GM23338 (cell line): ENCODE measurements at regions not wholly inside any gene's neighbourhood (a gene's known extent, or its start where the extent isn't known, plus 50 kb on each side); places are given as distances from the start of the nearest gene placed in this dataset.

Source experiments
- ATAC-seq: fragments of 200-7000 bp; cut with Tn5 transposase; 3 replicates; pipeline ENCODE4 v1.9.1; 2020
- DNase-seq: peaks from one replicate; pipeline ENCODE4 v3.0.0-alpha.2; 2015; ENCODE audit warnings: low spot score
- H2AFZ ChIP-seq: fragments of 200-600 bp; sonication (generic); 2 replicates; pipeline ENCODE4 v1.8.0; 2016; ENCODE audit warnings: antibody characterized with exemption, mild to moderate bottlenecking, moderate library complexity
- H3F3A ChIP-seq: fragments of 200-600 bp; sonication (generic); replicated peaks from 2 replicates; pipeline ENCODE4 v1.8.0; 2017; ENCODE audit warnings: antibody characterized with exemption, mixed run types, low read depth
- H3K27ac ChIP-seq: fragments of 200-600 bp; sonication (generic); 2 replicates; pipeline ENCODE4 v1.6.1; 2016; ENCODE audit warnings: low read depth
- H3K27me3 ChIP-seq: fragments of 200-600 bp; sonication (generic); 2 replicates; pipeline ENCODE4 v1.8.0; 2016; ENCODE audit warnings: mild to moderate bottlenecking, mixed run types, moderate library complexity; ENCODE audit not compliant: insufficient read depth
- H3K36me3 ChIP-seq: fragments of 200-600 bp; sonication (generic); 2 replicates; pipeline ENCODE4 v1.8.0; 2016; ENCODE audit warnings: mild to moderate bottlenecking; ENCODE audit not compliant: insufficient read depth
- H3K4me1 ChIP-seq: fragments of 200-600 bp; sonication (generic); 2 replicates; pipeline ENCODE4 v1.8.0; 2016; ENCODE audit warnings: mild to moderate bottlenecking, moderate library complexity; ENCODE audit not compliant: insufficient read depth
- H3K4me2 ChIP-seq: fragments of 200-600 bp; sonication (generic); 2 replicates; pipeline ENCODE4 v1.7.1; 2017; ENCODE audit warnings: mixed run types
- H3K4me3 ChIP-seq: fragments of 200-600 bp; sonication (generic); 2 replicates; pipeline ENCODE4 v1.6.1; 2016; ENCODE audit warnings: mixed run types
- H3K79me2 ChIP-seq: fragments of 200-600 bp; sonication (generic); replicated peaks from 2 replicates; pipeline ENCODE4 v1.8.0; 2017; ENCODE audit warnings: mild to moderate bottlenecking; ENCODE audit not compliant: insufficient read depth
- H3K9me2 ChIP-seq: fragments of 200-600 bp; sonication (generic); 2 replicates; pipeline ENCODE4 v1.8.0; 2017; ENCODE audit not compliant: insufficient read depth
- H4K20me1 ChIP-seq: fragments of 200-600 bp; sonication (generic); replicated peaks from 2 replicates; pipeline ENCODE4 v1.8.0; 2017; ENCODE audit warnings: mild to moderate bottlenecking; ENCODE audit not compliant: insufficient read depth
- H3K27ac Mint-ChIP-seq: 2 replicates; pipeline ENCODE4 v1.8.0; 2020; ENCODE audit warnings: inconsistent platforms, mild to moderate bottlenecking, moderate library complexity, mixed read lengths
- H3K27me3 Mint-ChIP-seq: 3 replicates; pipeline ENCODE4 v1.8.0; 2022; ENCODE audit warnings: low read depth, mild to moderate bottlenecking, moderate library complexity, mixed read lengths, inconsistent platforms; ENCODE audit not compliant: insufficient read depth, poor library complexity
- H3K36me3 Mint-ChIP-seq: 3 replicates; pipeline ENCODE4 v1.8.0; 2021; ENCODE audit warnings: low read depth, mild to moderate bottlenecking, inconsistent platforms, moderate library complexity, mixed read lengths
- H3K4me1 Mint-ChIP-seq: 3 replicates; pipeline ENCODE4 v1.8.0; 2020; ENCODE audit warnings: mild to moderate bottlenecking, inconsistent platforms, mixed read lengths
- H3K4me3 Mint-ChIP-seq: 3 replicates; pipeline ENCODE4 v1.8.0; 2021; ENCODE audit warnings: moderate library complexity, mild to moderate bottlenecking, inconsistent platforms, mixed read lengths
- H3K9me3 Mint-ChIP-seq: 3 replicates; pipeline ENCODE4 v1.8.0; 2020; ENCODE audit warnings: moderate library complexity, mild to moderate bottlenecking, inconsistent platforms, mixed read lengths
- CREB1 ChIP-seq: fragments of 250-450 bp; sonication (Bioruptor Pico); IDR thresholded peaks from 2 replicates; pipeline ENCODE4 v1.5.0; 2020; ENCODE audit warnings: low read depth, mild to moderate bottlenecking, moderate library complexity
- CTCF ChIP-seq, 2 experiments: fragments of 200-600 bp in 1 of 2; sonication (generic) in 1 of 2; conservative IDR thresholded peaks; 2 replicates each; pipeline versions ENCODE4 v1.5.1 to v1.6.1; 2016 to 2017; ENCODE audit warnings: antibody characterized with exemption in 2 of 2, low read depth in 2 of 2, mild to moderate bottlenecking in 2 of 2, moderate library complexity in 1 of 2
- ETS1 ChIP-seq: IDR thresholded peaks from 2 replicates; pipeline ENCODE4 v1.6.1; 2016; ENCODE audit warnings: antibody characterized with exemption
- EZH2 ChIP-seq: fragments of 200-600 bp; sonication (generic); IDR thresholded peaks from one replicate; pipeline ENCODE4 v1.8.0; 2017; ENCODE audit warnings: antibody characterized with exemption, mild to moderate bottlenecking, low read depth; ENCODE audit not compliant: unreplicated experiment
- EZH2phosphoT487 ChIP-seq: fragments of 200-600 bp; sonication (generic); IDR thresholded peaks from one replicate; pipeline ENCODE4 v1.8.1; 2018; ENCODE audit warnings: antibody characterized with exemption; ENCODE audit not compliant: unreplicated experiment
- JUNB ChIP-seq: IDR thresholded peaks from one replicate; pipeline ENCODE4 v1.6.1; 2016; ENCODE audit warnings: antibody characterized with exemption; ENCODE audit not compliant: unreplicated experiment
- NANOG ChIP-seq: IDR thresholded peaks from 2 replicates; pipeline ENCODE4 v1.6.1; 2016; ENCODE audit warnings: antibody characterized with exemption, borderline replicate concordance
- POLR2AphosphoS5 ChIP-seq: IDR thresholded peaks from 2 replicates; pipeline ENCODE4 v1.6.1; 2016; ENCODE audit warnings: antibody characterized with exemption, low read depth
- REST ChIP-seq: IDR thresholded peaks from one replicate; pipeline ENCODE4 v1.6.1; 2018; ENCODE audit warnings: antibody characterized with exemption; ENCODE audit not compliant: unreplicated experiment
- STAT1 ChIP-seq: IDR thresholded peaks from one replicate; pipeline ENCODE4 v1.6.1; 2016; ENCODE audit warnings: antibody characterized with exemption; ENCODE audit not compliant: unreplicated experiment
- ZNF114 ChIP-seq: fragments of 250-450 bp; sonication (Bioruptor Pico); IDR thresholded peaks from 2 replicates; pipeline ENCODE4 v1.5.0; 2020; ENCODE audit warnings: mild to moderate bottlenecking, moderate library complexity
- ZNF331 ChIP-seq: fragments of 250-450 bp; sonication (Bioruptor Pico); IDR thresholded peaks from 2 replicates; pipeline ENCODE4 v1.5.0; 2020; ENCODE audit warnings: low read depth, mild to moderate bottlenecking, moderate library complexity
- ZNF462 ChIP-seq: fragments of 250-450 bp; sonication (Bioruptor Pico); IDR thresholded peaks from 2 replicates; pipeline ENCODE4 v1.5.0; 2020; ENCODE audit warnings: mild to moderate bottlenecking, moderate library complexity

GRCh38 chr1:244173769-244174168 is 122.7 kb downstream of the ZBTB18 start:
- Histone ChIP-seq H3K27me3 (no peaks in the 10 kb centered on the region), H3K4me3 (no peak overlapping the region), H3K4me2 (no peak overlapping the region), H3K27ac (no peak overlapping the region), H3F3A (no peaks in the 10 kb centered on the region), H2AFZ (0 out of 2 replicates have a peak overlapping the region, but pooled peaks have one; percentile 57), H3K4me1 (peaks cover 16% of the 10 kb centered on the region), H4K20me1 (no peaks in the 10 kb centered on the region), H3K36me3 (no peaks in the 10 kb centered on the region), H3K79me2 (no peaks in the 10 kb centered on the region), H3K9me2 (no peaks in the 10 kb centered on the region)
- Mint-ChIP-seq H3K9me3 (no peaks in the 10 kb centered on the region), H3K27me3 (no peaks in the 10 kb centered on the region), H3K27ac (no peak overlapping the region), H3K4me3 (no peak overlapping the region), H3K36me3 (no peaks in the 10 kb centered on the region), H3K4me1 (peaks cover 11% of the 10 kb centered on the region)
- DNase-seq (no peak), ATAC-seq (no peak)
- TF ChIP-seq EZH2: no peak
- no peak for TF ChIP-seq ZNF331
- no peak for TF ChIP-seq ZNF114
- no peak for TF ChIP-seq NANOG
- TF ChIP-seq CREB1 (CRISPR knock-in tag): no peak
- TF ChIP-seq ZNF462: no peak
- no peak for TF ChIP-seq POLR2AphosphoS5
- no peak for TF ChIP-seq ETS1
- TF ChIP-seq EZH2phosphoT487: no peak
- TF ChIP-seq REST: no peak
- TF ChIP-seq JUNB: no peak
- no peak for TF ChIP-seq CTCF (conservative IDR thresholded peaks at IDR 0.05; ENCODE audit: low read depth in 2 of 2)
- TF ChIP-seq STAT1: no peak
